HG02588 (cell line): ENCODE measurements at regions not wholly inside any gene's neighbourhood (a gene's known extent, or its start where the extent isn't known, plus 50 kb on each side); places are given as distances from the start of the nearest gene placed in this dataset.

Source experiments
- ATAC-seq: cut with Tn5 transposase; IDR thresholded peaks from one replicate; pipeline ENCODE4 v1.9.1; 2021; ENCODE audit warnings: mild to moderate bottlenecking, moderate library complexity; ENCODE audit not compliant: unreplicated experiment

GRCh38 chr16:13852827-13853226 is 67.1 kb upstream of the ERCC4 start:
- ATAC-seq, result no peak

- ATAC-seq, result no peak
Observed at GRCh38 chr16:13856398-13856797, 63.6 kb upstream of the ERCC4 start.

- no peak for ATAC-seq
Observed at GRCh38 chr16:13856811-13857511, 63.0 kb upstream of the ERCC4 start.

- no peak for ATAC-seq
Observed at GRCh38 chr16:13858873-13859580, 60.9 kb upstream of the ERCC4 start.

GRCh38 chr16:13863075-13863765 is 56.7 kb upstream of the ERCC4 start:
- no peak for ATAC-seq

- ATAC-seq, result no peak
Observed at GRCh38 chr16:13864689-13865088, 55.3 kb upstream of the ERCC4 start.

- no peak for ATAC-seq
Observed at GRCh38 chr16:13866073-13866472, 53.9 kb upstream of the ERCC4 start.
